Body of pancreas (tissue), 4 donors: ENCODE measurements at regions not wholly inside any gene's neighbourhood (a gene's known extent, or its start where the extent isn't known, plus 50 kb on each side); places are given as distances from the start of the nearest gene placed in this dataset.

Experiments used
- POLR2A ChIP-seq, 3 donors: fragments of 450-650 bp; IDR thresholded peaks; one replicate each; pipeline ENCODE4 v1.6.1; 2016; ENCODE audit warnings: antibody characterized with exemption in 3 of 3, mild to moderate bottlenecking in 2 of 3
- TF ChIP-seq, protein P1 (sequence below), 7 experiments: fragments of 450-650 bp in 4 of 7; fragments of 200-600 bp in 3 of 7; sonication (generic) in 3 of 7; IDR thresholded peaks; one replicate each; pipeline ENCODE4 v1.5.1; 2016 to 2019; ENCODE audit warnings: antibody characterized with exemption in 7 of 7

GRCh38 chr7:47633134-47633533 lies 51.2 kb upstream of the TNS3 start:
- no peak for TF ChIP-seq POLR2A (IDR thresholded peaks at IDR 0.05)
- TF ChIP-seq, protein P1, sequence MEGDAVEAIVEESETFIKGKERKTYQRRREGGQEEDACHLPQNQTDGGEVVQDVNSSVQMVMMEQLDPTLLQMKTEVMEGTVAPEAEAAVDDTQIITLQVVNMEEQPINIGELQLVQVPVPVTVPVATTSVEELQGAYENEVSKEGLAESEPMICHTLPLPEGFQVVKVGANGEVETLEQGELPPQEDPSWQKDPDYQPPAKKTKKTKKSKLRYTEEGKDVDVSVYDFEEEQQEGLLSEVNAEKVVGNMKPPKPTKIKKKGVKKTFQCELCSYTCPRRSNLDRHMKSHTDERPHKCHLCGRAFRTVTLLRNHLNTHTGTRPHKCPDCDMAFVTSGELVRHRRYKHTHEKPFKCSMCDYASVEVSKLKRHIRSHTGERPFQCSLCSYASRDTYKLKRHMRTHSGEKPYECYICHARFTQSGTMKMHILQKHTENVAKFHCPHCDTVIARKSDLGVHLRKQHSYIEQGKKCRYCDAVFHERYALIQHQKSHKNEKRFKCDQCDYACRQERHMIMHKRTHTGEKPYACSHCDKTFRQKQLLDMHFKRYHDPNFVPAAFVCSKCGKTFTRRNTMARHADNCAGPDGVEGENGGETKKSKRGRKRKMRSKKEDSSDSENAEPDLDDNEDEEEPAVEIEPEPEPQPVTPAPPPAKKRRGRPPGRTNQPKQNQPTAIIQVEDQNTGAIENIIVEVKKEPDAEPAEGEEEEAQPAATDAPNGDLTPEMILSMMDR (IDR thresholded peaks at IDR 0.05): no peak
